Smooth muscle cell (in vitro differentiated cells): ENCODE measurements at regions not wholly inside any gene's neighbourhood (a gene's known extent, or its start where the extent isn't known, plus 50 kb on each side); places are given as distances from the start of the nearest gene placed in this dataset.

Experiments
- DNase-seq: peaks from one replicate; lab custom pipeline; 2025; ENCODE audit not compliant: unreplicated experiment; lab: John Stamatoyannopoulos, UW
- H2AFZ ChIP-seq: fragments of 200-600 bp; sonication (generic); 2 replicates; pipeline ENCODE4 v1.6.0; 2016; ENCODE audit warnings: antibody characterized with exemption, low read depth, mild to moderate bottlenecking
- H3F3A ChIP-seq: fragments of 200-600 bp; sonication (generic); 2 replicates; pipeline ENCODE4 v1.6.0; 2017; ENCODE audit warnings: antibody characterized with exemption, low read depth
- H3K27ac ChIP-seq: fragments of 200-600 bp; sonication (generic); 2 replicates; pipeline ENCODE4 v1.5.1; 2016; ENCODE audit warnings: low read depth, mild to moderate bottlenecking
- H3K27me3 ChIP-seq: fragments of 200-600 bp; sonication (generic); 2 replicates; pipeline ENCODE4 v1.6.1; 2016; ENCODE audit warnings: low read depth, mild to moderate bottlenecking
- H3K36me3 ChIP-seq: fragments of 200-600 bp; sonication (generic); 2 replicates; pipeline ENCODE4 v1.5.1; 2016; ENCODE audit warnings: low read depth
- H3K4me1 ChIP-seq: fragments of 200-600 bp; sonication (generic); 2 replicates; pipeline ENCODE4 v1.5.1; 2016; ENCODE audit warnings: low read depth
- H3K4me2 ChIP-seq: fragments of 200-600 bp; sonication (generic); 2 replicates; pipeline ENCODE4 v1.6.0; 2016; ENCODE audit warnings: mild to moderate bottlenecking
- H3K4me3 ChIP-seq: fragments of 200-600 bp; sonication (generic); 2 replicates; pipeline ENCODE4 v1.5.1; 2016; ENCODE audit warnings: mild to moderate bottlenecking
- H3K79me2 ChIP-seq: fragments of 200-600 bp; sonication (generic); 2 replicates; pipeline ENCODE4 v1.6.0; 2016; ENCODE audit warnings: low read depth, mild to moderate bottlenecking
- H3K9ac ChIP-seq: fragments of 200-600 bp; sonication (generic); 2 replicates; pipeline ENCODE4 v1.6.0; 2016; ENCODE audit warnings: low read depth
- H3K9me3 ChIP-seq: fragments of 200-600 bp; sonication (generic); replicated peaks from 2 replicates; pipeline ENCODE4 v1.5.1; 2016; ENCODE audit warnings: low read depth
- H4K20me1 ChIP-seq: fragments of 200-600 bp; sonication (generic); 2 replicates; pipeline ENCODE4 v1.6.0; 2016; ENCODE audit warnings: low read depth
- CTCF ChIP-seq: fragments of 200-600 bp; sonication (generic); IDR thresholded peaks from 2 replicates; pipeline ENCODE4 v1.5.1; 2017; ENCODE audit warnings: borderline replicate concordance, mild to moderate bottlenecking, antibody characterized with exemption; ENCODE audit not compliant: insufficient read depth, poor library complexity, severe bottlenecking
- WGBS: methylation state at CpG from one replicate; pipeline ENCODE4 v1.1.7; 2016; ENCODE audit warnings: low lambda C conversion rate; 5-methylcytosine and 5-hydroxymethylcytosine counted together

GRCh38 chr10:52923520-52923919 is 150.9 kb upstream of the MBL2 start:
- no peak overlapping the region for H3K4me2 ChIP-seq
- no peak overlapping the region for H2AFZ ChIP-seq
- H3F3A ChIP-seq: no peaks in the 10 kb centered on the region
- no peaks in the 10 kb centered on the region for H3K79me2 ChIP-seq
- no peaks in the 10 kb centered on the region for H3K9me3 ChIP-seq
- no peaks in the 10 kb centered on the region for H4K20me1 ChIP-seq
- H3K4me1 ChIP-seq: no peaks in the 10 kb centered on the region
- no peak overlapping the region for H3K4me3 ChIP-seq
- 57% methylated on average over 5 of the region's 5 CpGs for WGBS
- H3K36me3 ChIP-seq: no peaks in the 10 kb centered on the region
- H3K27ac ChIP-seq: no peak overlapping the region
- TF ChIP-seq CTCF: no peak
- H3K9ac ChIP-seq: no peak overlapping the region
- H3K27me3 ChIP-seq: no peaks in the 10 kb centered on the region
- no peak for DNase-seq

- Histone ChIP-seq H3K9me3 (no peaks in the 10 kb centered on the region), H3K36me3 (no peaks in the 10 kb centered on the region), H3K4me2 (no peak overlapping the region), H3F3A (no peaks in the 10 kb centered on the region), H3K4me1 (no peaks in the 10 kb centered on the region), H3K4me3 (no peak overlapping the region), H3K9ac (no peak overlapping the region), H3K27me3 (no peaks in the 10 kb centered on the region), H4K20me1 (no peaks in the 10 kb centered on the region), H3K79me2 (no peaks in the 10 kb centered on the region), H3K27ac (no peak overlapping the region), H2AFZ (no peak overlapping the region)
- DNase-seq: no peak
- TF ChIP-seq CTCF: no peak
Measured at GRCh38 chr10:52918714-52919305, 146.2 kb upstream of the MBL2 start.

GRCh38 chr10:52915391-52915790 is 142.8 kb upstream of the MBL2 start:
- Histone ChIP-seq H3K4me1 (no peaks in the 10 kb centered on the region), H3K27ac (no peak overlapping the region), H3K9me3 (no peaks in the 10 kb centered on the region), H3K36me3 (no peaks in the 10 kb centered on the region), H4K20me1 (no peaks in the 10 kb centered on the region), H3F3A (no peaks in the 10 kb centered on the region), H3K9ac (no peak overlapping the region), H3K79me2 (no peaks in the 10 kb centered on the region), H3K4me2 (no peak overlapping the region), H3K4me3 (no peak overlapping the region), H2AFZ (no peak overlapping the region), H3K27me3 (no peaks in the 10 kb centered on the region)
- TF ChIP-seq CTCF: no peak
- no peak for DNase-seq
- WGBS: 94% methylated on average over 1 of the region's 1 CpG

GRCh38 chr10:52911163-52911562 is 138.6 kb upstream of the MBL2 start:
- DNase-seq: no peak
- Histone ChIP-seq H3K4me2 (no peak overlapping the region), H3K27me3 (no peaks in the 10 kb centered on the region), H3K79me2 (no peaks in the 10 kb centered on the region), H3K27ac (no peak overlapping the region), H3K4me3 (no peak overlapping the region), H4K20me1 (no peaks in the 10 kb centered on the region), H3K9me3 (no peaks in the 10 kb centered on the region), H3K9ac (no peak overlapping the region), H3F3A (no peaks in the 10 kb centered on the region), H3K36me3 (no peaks in the 10 kb centered on the region), H3K4me1 (no peaks in the 10 kb centered on the region), H2AFZ (no peak overlapping the region)
- WGBS: 100% methylated on average over 1 of the region's 1 CpG
- TF ChIP-seq CTCF: no peak
